GM23248 (cell line): ENCODE measurements at regions not wholly inside any gene's neighbourhood (a gene's known extent, or its start where the extent isn't known, plus 50 kb on each side); places are given as distances from the start of the nearest gene placed in this dataset.
A peak's percentile ranks its signal among the peaks of the same experiment; 100 is the strongest.

Experiments used
- DNase-seq: peaks from one replicate; pipeline ENCODE4 v3.0.0-alpha.2; 2015
- H2AFZ ChIP-seq: fragments of 200-600 bp; sonication (generic); 2 replicates; pipeline ENCODE4 v1.6.1; 2016; ENCODE audit warnings: antibody characterized with exemption
- H3F3A ChIP-seq: fragments of 200-600 bp; sonication (generic); 2 replicates; pipeline ENCODE4 v1.6.1; 2016; ENCODE audit warnings: mild to moderate bottlenecking, antibody characterized with exemption, mixed run types; ENCODE audit not compliant: insufficient read depth
- H3K27ac ChIP-seq: fragments of 200-600 bp; sonication (generic); 2 replicates; pipeline ENCODE4 v1.5.1; 2016; ENCODE audit warnings: mild to moderate bottlenecking
- H3K27me3 ChIP-seq: fragments of 200-600 bp; sonication (generic); replicated peaks from 2 replicates; pipeline ENCODE4 v1.6.1; 2016; ENCODE audit warnings: mild to moderate bottlenecking; ENCODE audit not compliant: insufficient read depth
- H3K36me3 ChIP-seq: fragments of 200-600 bp; sonication (generic); 2 replicates; pipeline ENCODE4 v1.6.1; 2016; ENCODE audit warnings: low read depth, mild to moderate bottlenecking
- H3K4me1 ChIP-seq: fragments of 200-600 bp; sonication (generic); 2 replicates; pipeline ENCODE4 v1.6.1; 2016; ENCODE audit warnings: mild to moderate bottlenecking; ENCODE audit not compliant: insufficient read depth
- H3K4me2 ChIP-seq: fragments of 200-600 bp; sonication (generic); one replicate; pipeline ENCODE4 v1.6.1; 2016; ENCODE audit warnings: mild to moderate bottlenecking; ENCODE audit not compliant: unreplicated experiment
- H3K4me3 ChIP-seq: fragments of 200-600 bp; sonication (generic); 2 replicates; pipeline ENCODE4 v1.5.1; 2016; ENCODE audit warnings: mild to moderate bottlenecking
- H3K79me2 ChIP-seq: fragments of 200-600 bp; sonication (generic); 2 replicates; pipeline ENCODE4 v1.6.1; 2016; ENCODE audit warnings: mild to moderate bottlenecking; ENCODE audit not compliant: insufficient read depth
- H3K9ac ChIP-seq: fragments of 200-600 bp; sonication (generic); 2 replicates; pipeline ENCODE4 v1.6.1; 2016; ENCODE audit warnings: mild to moderate bottlenecking
- H3K9me2 ChIP-seq: fragments of 200-600 bp; sonication (generic); 2 replicates; pipeline ENCODE4 v1.6.1; 2016; ENCODE audit warnings: mixed run types, mild to moderate bottlenecking, moderate library complexity; ENCODE audit not compliant: insufficient read depth
- H3K9me3 ChIP-seq: fragments of 200-600 bp; sonication (generic); one replicate; pipeline ENCODE4 v1.6.1; 2017; ENCODE audit warnings: low read depth
- H4K20me1 ChIP-seq: fragments of 200-600 bp; sonication (generic); 2 replicates; pipeline ENCODE4 v1.6.0; 2016; ENCODE audit not compliant: insufficient read depth
- EZH2 ChIP-seq: fragments of 200-600 bp; sonication (generic); IDR thresholded peaks from 2 replicates; pipeline ENCODE4 v1.6.1; 2018; ENCODE audit warnings: antibody characterized with exemption, mild to moderate bottlenecking; ENCODE audit not compliant: insufficient read depth, poor library complexity, severe bottlenecking
- EZH2phosphoT487 ChIP-seq: fragments of 200-600 bp; sonication (generic); IDR thresholded peaks from 2 replicates; pipeline ENCODE4 v1.6.1; 2018; ENCODE audit warnings: antibody characterized with exemption, moderate library complexity, mild to moderate bottlenecking, low read depth; ENCODE audit not compliant: insufficient read depth
- WGBS, 2 experiments: methylation state at CpG; one replicate each; pipeline ENCODE4 v1.1.6; 2015 to 2017; ENCODE audit warnings: low lambda C conversion rate in 2 of 2, low coverage in 1 of 2; ENCODE audit errors: missing lambda C conversion rate in 2 of 2; 5-methylcytosine and 5-hydroxymethylcytosine counted together
- in situ Hi-C: fragments of 300-500 bp; cut with MboI; formaldehyde crosslinking; loops from 2 replicates; pipeline ENCODE4 v1.15.0; 2020

DNA sequence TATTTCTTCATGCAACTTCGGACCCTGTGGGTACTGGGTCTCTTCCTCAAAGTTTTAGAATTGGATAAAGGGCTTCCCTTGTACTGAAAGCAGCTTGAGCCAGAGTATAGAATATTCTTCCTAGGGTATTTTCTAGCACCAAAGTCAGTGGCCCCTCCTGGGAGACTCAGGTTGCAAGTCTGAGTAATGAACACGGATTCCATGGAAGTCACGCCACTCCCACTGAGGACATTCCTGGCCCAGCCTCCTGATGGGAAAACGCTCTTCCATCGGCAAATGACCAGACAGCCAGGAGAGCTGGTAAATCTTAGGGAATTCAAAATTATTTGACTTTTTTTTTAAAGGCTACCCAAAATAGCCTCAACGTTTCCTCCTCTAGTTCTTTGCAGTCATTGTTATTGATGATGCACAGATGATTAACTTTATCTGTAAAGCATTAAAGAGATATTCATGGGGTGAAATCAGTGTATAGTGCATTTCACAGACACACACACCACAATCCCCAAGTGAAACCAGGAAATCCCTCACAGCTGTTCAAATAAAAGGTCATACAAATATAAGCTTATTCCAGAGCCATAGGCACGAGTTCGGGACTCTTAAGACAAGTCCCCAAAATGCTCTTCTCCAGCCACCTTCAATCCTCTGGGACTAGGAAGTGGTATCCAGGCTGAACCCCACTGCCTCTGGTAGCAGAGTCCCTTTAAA lies 248.8 kb downstream of the SOD2 start:
- in situ Hi-C loops, result no loop called here
- Histone ChIP-seq H3K79me2 (no peaks in the 10 kb centered on the region), H4K20me1 (no peaks in the 10 kb centered on the region), H2AFZ (no peak overlapping the region), H3K27ac (no peak overlapping the region), H3K4me1 (0 out of 2 replicates have a peak, but pooled peaks cover 9% of the 10 kb centered on the region), H3K9me2 (no peaks in the 10 kb centered on the region), H3K4me3 (no peak overlapping the region), H3K4me2 (no peak overlapping the region), H3K9ac (no peak overlapping the region), H3K27me3 (peaks cover 16% of the 10 kb centered on the region; the same call in 1 of the 2 replicates), H3K36me3 (no peaks in the 10 kb centered on the region), H3K9me3 (no peaks in the 10 kb centered on the region), H3F3A (no peaks in the 10 kb centered on the region)
- WGBS, 2 experiments, result 58 to 71% methylated on average over 8 of the region's 8 CpGs
- TF ChIP-seq EZH2phosphoT487, result no peak
- no peak for TF ChIP-seq EZH2
- no peak for DNase-seq

- no peak overlapping the region for H3K4me3 ChIP-seq
- WGBS, 2 experiments, result 44 to 47% methylated on average over 8 of the region's 8 CpGs
- DNase-seq, result no peak
- no peak overlapping the region for H3K4me2 ChIP-seq
- H2AFZ ChIP-seq, result no peak overlapping the region
- in situ Hi-C loops, result no loop called here
- no peaks in the 10 kb centered on the region for H3K9me3 ChIP-seq
- peaks cover 16% of the 10 kb centered on the region; the same call in 1 of the 2 replicates for H3K27me3 ChIP-seq
- no peaks in the 10 kb centered on the region for H4K20me1 ChIP-seq
- H3K36me3 ChIP-seq, result no peaks in the 10 kb centered on the region
- H3K27ac ChIP-seq, result no peak overlapping the region
- 0 out of 2 replicates have a peak, but pooled peaks cover 9% of the 10 kb centered on the region for H3K4me1 ChIP-seq
- H3K9ac ChIP-seq, result no peak overlapping the region
- H3F3A ChIP-seq, result no peaks in the 10 kb centered on the region
- TF ChIP-seq EZH2phosphoT487, result no peak
- TF ChIP-seq EZH2, result no peak
- no peaks in the 10 kb centered on the region for H3K9me2 ChIP-seq
- no peaks in the 10 kb centered on the region for H3K79me2 ChIP-seq
Observed at GRCh38 chr6:159443417-159443920, 249.6 kb downstream of the SOD2 start.

DNA sequence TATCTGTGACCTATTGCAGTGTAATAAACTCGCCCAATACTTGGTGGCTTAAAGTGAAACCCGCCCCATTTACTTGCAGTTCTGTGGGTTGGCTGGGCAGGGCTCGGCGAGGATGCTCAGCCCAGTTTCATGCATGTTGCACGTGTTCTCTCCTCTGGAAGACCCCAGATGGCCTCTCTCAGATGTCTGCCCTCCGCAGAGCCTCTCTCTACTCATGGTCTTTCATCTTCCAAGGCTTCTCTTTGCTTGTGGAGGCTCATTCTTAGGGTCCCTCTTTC lies 251.4 kb downstream of the SOD2 start:
- TF ChIP-seq EZH2phosphoT487, result no peak
- no peak for TF ChIP-seq EZH2
- in situ Hi-C loops, result no loop called here
- no peak overlapping the region for H3K9ac ChIP-seq

DNA sequence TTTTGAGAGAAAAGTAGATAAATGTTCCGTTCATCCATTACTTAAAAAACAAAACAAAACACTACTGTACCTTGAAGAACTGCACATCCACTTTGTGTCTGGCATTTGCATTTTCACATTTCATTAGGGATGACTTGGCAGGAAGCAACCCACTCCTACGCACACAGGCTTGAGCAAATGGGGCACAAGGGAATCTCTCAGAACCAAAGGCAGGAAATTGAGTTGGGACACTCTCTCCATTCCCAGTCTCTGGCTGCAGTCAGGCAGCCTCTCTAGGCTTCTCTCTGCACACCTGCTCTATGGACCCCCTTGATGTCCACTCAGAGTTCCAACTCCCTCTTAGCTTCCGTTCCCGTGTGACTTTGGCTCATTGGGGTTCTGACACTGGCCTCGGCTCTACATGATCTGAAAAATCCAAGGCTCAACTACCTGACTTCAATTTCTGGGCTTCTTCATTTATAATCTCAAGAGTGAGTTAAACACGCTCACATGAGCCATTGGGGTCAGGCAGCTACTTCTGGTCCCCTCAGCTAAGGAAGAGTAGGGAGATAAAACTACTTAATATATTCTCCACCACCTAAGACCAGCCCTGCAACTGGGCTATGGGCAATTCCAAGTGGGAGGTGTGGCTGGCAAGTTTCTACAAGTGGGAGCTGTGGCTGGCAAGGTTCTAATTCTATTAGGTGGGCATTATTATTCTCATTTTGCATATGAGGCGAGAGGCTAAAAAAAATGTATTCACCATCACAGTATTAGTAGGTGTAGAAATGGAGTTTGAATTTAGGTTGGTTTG lies 251.9 kb downstream of the SOD2 start:
- H2AFZ ChIP-seq, result no peak overlapping the region
- H3K4me3 ChIP-seq, result no peak overlapping the region
- H3K9ac ChIP-seq, result no peak overlapping the region
- DNase-seq, result peak; percentile 57
- peak overlapping the region; percentile 19 for H3K4me2 ChIP-seq
- TF ChIP-seq EZH2 (no peak), EZH2phosphoT487 (no peak)
- H3K27ac ChIP-seq, result no peak overlapping the region
- H3K4me1 ChIP-seq, result 0 out of 2 replicates have a peak, but pooled peaks cover 9% of the 10 kb centered on the region
- H4K20me1 ChIP-seq, result no peaks in the 10 kb centered on the region
- H3F3A ChIP-seq, result no peaks in the 10 kb centered on the region
- in situ Hi-C loops, result no loop called here
- H3K36me3 ChIP-seq, result no peaks in the 10 kb centered on the region
- no peaks in the 10 kb centered on the region for H3K9me3 ChIP-seq
- WGBS, 2 experiments, result 64 to 70% methylated on average over 7 of the region's 7 CpGs
- peaks cover 5% of the 10 kb centered on the region for H3K27me3 ChIP-seq
- no peaks in the 10 kb centered on the region for H3K9me2 ChIP-seq
- no peaks in the 10 kb centered on the region for H3K79me2 ChIP-seq

More for the DNA sequence above, 251.4 kb downstream of the SOD2 start:
- Histone ChIP-seq H3K4me2 (no peak overlapping the region), H3K4me1 (0 out of 2 replicates have a peak, but pooled peaks cover 9% of the 10 kb centered on the region), H4K20me1 (no peaks in the 10 kb centered on the region), H3K27me3 (peaks cover 10% of the 10 kb centered on the region; the same call in 1 of the 2 replicates), H3K9me2 (no peaks in the 10 kb centered on the region), H3K36me3 (no peaks in the 10 kb centered on the region), H3K27ac (no peak overlapping the region), H3K9me3 (no peaks in the 10 kb centered on the region), H3K79me2 (no peaks in the 10 kb centered on the region), H3K4me3 (no peak overlapping the region), H3F3A (no peaks in the 10 kb centered on the region), H2AFZ (no peak overlapping the region)
- DNase-seq, result no peak
- WGBS, 2 experiments, result 52 to 55% methylated on average over 6 of the region's 6 CpGs
